NB4 (cell line): ENCODE measurements at regions not wholly inside any gene's neighbourhood (a gene's known extent, or its start where the extent isn't known, plus 50 kb on each side); places are given as distances from the start of the nearest gene placed in this dataset.

Source experiments
- CTCF ChIP-seq: IDR thresholded peaks from one replicate; pipeline ENCODE4 v1.5.1; 2012; ENCODE audit warnings: low read depth, low read length
- POLR2A ChIP-seq: IDR thresholded peaks from 2 replicates; pipeline ENCODE4 v1.6.1; 2011; ENCODE audit warnings: mild to moderate bottlenecking; ENCODE audit not compliant: insufficient read length; ENCODE audit errors: extremely low read depth

GRCh38 chr2:76639171-76639680 lies 883.0 kb downstream of the LRRTM4 start:
- TF ChIP-seq CTCF (no peak), POLR2A (no peak)
